H1 (cell line): ENCODE measurements at regions not wholly inside any gene's neighbourhood (a gene's known extent, or its start where the extent isn't known, plus 50 kb on each side); places are given as distances from the start of the nearest gene placed in this dataset.

Experiments
- CTCF ChIA-PET: fragments of 300-600 bp; sonication (Branson Sonifier 250); formaldehyde crosslinking; loops from one replicate; lab custom pipeline; 2021; ENCODE audit not compliant: partially characterized antibody; lab: Charles Lee
- POLR2A ChIA-PET: fragments of 300-600 bp; sonication (Branson Sonifier 250); formaldehyde crosslinking; loops from one replicate; lab custom pipeline; 2021; ENCODE audit warnings: inconsistent platforms; ENCODE audit not compliant: partially characterized antibody; lab: Charles Lee
- DNase-seq, 2 experiments: peaks; one replicate each; pipeline versions ENCODE4 v3.0.0 to v3.0.0-alpha.2; 2010 to 2022; ENCODE audit warnings: low spot score in 2 of 2, low read depth in 1 of 2, mixed read lengths in 1 of 2
- FAIRE-seq: peaks from 2 replicates; lab custom pipeline; 2011; peaks lifted over from hg19 to GRCh38; lab: Jason Lieb, UNC
- H2AFZ ChIP-seq: 2 replicates; pipeline ENCODE4 v1.8.1; 2012; ENCODE audit warnings: low read length, inconsistent platforms
- H2AK5ac ChIP-seq: 2 replicates; pipeline ENCODE4 v1.6.1; 2013; ENCODE audit warnings: low read depth, low read length
- H2BK120ac ChIP-seq: replicated peaks from 2 replicates; pipeline ENCODE3; 2013; ENCODE audit warnings: low read depth, low read length, inconsistent platforms
- H2BK12ac ChIP-seq: 2 replicates; pipeline ENCODE4 v1.6.1; 2013; ENCODE audit warnings: low read depth, low read length
- H2BK15ac ChIP-seq: 2 replicates; pipeline ENCODE4 v1.6.1; 2013; ENCODE audit warnings: low read length
- H2BK20ac ChIP-seq: 2 replicates; pipeline ENCODE4 v1.6.1; 2013; ENCODE audit warnings: low read length
- H2BK5ac ChIP-seq: 2 replicates; pipeline ENCODE4 v1.6.1; 2013; ENCODE audit warnings: low read depth, low read length
- H3K14ac ChIP-seq: 2 replicates; pipeline ENCODE4 v1.6.1; 2013; ENCODE audit warnings: inconsistent platforms; ENCODE audit not compliant: insufficient read length
- H3K18ac ChIP-seq: 2 replicates; pipeline ENCODE4 v1.6.1; 2013; ENCODE audit warnings: low read length; ENCODE audit errors: extremely low read depth
- H3K23ac ChIP-seq: 2 replicates; pipeline ENCODE4 v1.6.1; 2013; ENCODE audit warnings: inconsistent platforms; ENCODE audit not compliant: insufficient read length
- H3K23me2 ChIP-seq: 2 replicates; pipeline ENCODE4 v1.6.1; 2013; ENCODE audit warnings: low read depth, low read length
- H3K27ac ChIP-seq: 2 replicates; pipeline ENCODE4 v1.6.1; 2011; ENCODE audit warnings: low read depth, low read length, inconsistent platforms
- H3K27me3 ChIP-seq, 4 experiments: replicated peaks in 1 of 4; 1 replicate in 1 of 4; 2 replicates in 3 of 4; pipeline versions ENCODE4 v1.6.1 to v1.8.1; 2011 to 2013; ENCODE audit warnings: low read length in 3 of 4, mild to moderate bottlenecking in 3 of 4, inconsistent platforms in 2 of 4, mixed read lengths in 2 of 4, moderate library complexity in 1 of 4; ENCODE audit not compliant: control insufficient read depth in 3 of 4, insufficient read depth in 3 of 4; ENCODE audit errors: extremely low read depth in 1 of 4
- H3K36me3 ChIP-seq, 4 experiments: 2 replicates each; pipeline versions ENCODE4 v1.6.1 to v1.8.1; 2011 to 2013; ENCODE audit warnings: mild to moderate bottlenecking in 4 of 4, low read length in 3 of 4, moderate library complexity in 2 of 4, control low read depth in 1 of 4, inconsistent platforms in 1 of 4; ENCODE audit not compliant: insufficient read depth in 4 of 4, control insufficient read depth in 2 of 4
- H3K4ac ChIP-seq: replicated peaks from 2 replicates; pipeline ENCODE3; 2013; ENCODE audit warnings: low read length, low read depth, mixed read lengths, inconsistent platforms; ENCODE audit not compliant: insufficient read length
- H3K4me1 ChIP-seq, 4 experiments: replicated peaks in 1 of 4; 1 replicate in 1 of 4; 2 replicates in 3 of 4; pipeline versions ENCODE4 v1.6.1 to v1.8.1; 2011 to 2013; ENCODE audit warnings: low read length in 3 of 4, inconsistent platforms in 2 of 4, mixed read lengths in 1 of 4; ENCODE audit not compliant: insufficient read depth in 4 of 4, control insufficient read depth in 3 of 4
- H3K4me2 ChIP-seq, 2 experiments: 2 replicates each; pipeline versions ENCODE4 v1.6.1 to v1.8.1; 2011 to 2013; ENCODE audit warnings: low read depth in 2 of 2, low read length in 2 of 2, control low read depth in 1 of 2, inconsistent platforms in 1 of 2, mild to moderate bottlenecking in 1 of 2; ENCODE audit not compliant: insufficient read depth in 1 of 2
- H3K4me3 ChIP-seq, 4 experiments: fragments of 200-600, 300-600 bp in 1 of 4; sonication (generic), shearing (Covaris generic), sonication (Bioruptor Twin) in 1 of 4; 2 replicates each; pipeline versions ENCODE4 v1.5.1 to v1.8.1; 2011 to 2016; ENCODE audit warnings: low read length in 4 of 4, low read depth in 3 of 4, control low read depth in 2 of 4, inconsistent platforms in 2 of 4, mild to moderate bottlenecking in 2 of 4, mixed read lengths in 1 of 4, moderate library complexity in 1 of 4; ENCODE audit not compliant: insufficient read depth in 2 of 4; ENCODE audit errors: extremely low read depth in 1 of 4
- H3K56ac ChIP-seq: replicated peaks from 2 replicates; pipeline ENCODE3; 2013; ENCODE audit warnings: low read depth, mild to moderate bottlenecking, mixed read lengths, low read length, inconsistent platforms; ENCODE audit not compliant: insufficient read length
- H3K79me1 ChIP-seq: 2 replicates; pipeline ENCODE4 v1.6.1; 2013; ENCODE audit warnings: low read depth, low read length, control low read depth
- H3K79me2 ChIP-seq, 2 experiments: 2 replicates each; pipeline versions ENCODE4 v1.6.1 to v1.8.1; 2012 to 2013; ENCODE audit warnings: low read length in 2 of 2, mild to moderate bottlenecking in 2 of 2, inconsistent platforms in 1 of 2; ENCODE audit not compliant: insufficient read depth in 2 of 2, control insufficient read depth in 1 of 2
- H3K9ac ChIP-seq, 4 experiments: replicated peaks in 1 of 4; 1 replicate in 1 of 4; 2 replicates in 3 of 4; pipeline versions ENCODE4 v1.6.1 to v1.8.1; 2011 to 2013; ENCODE audit warnings: low read depth in 3 of 4, low read length in 3 of 4, control low read depth in 2 of 4, mild to moderate bottlenecking in 2 of 4, moderate library complexity in 2 of 4, inconsistent platforms in 1 of 4; ENCODE audit errors: extremely low read depth in 1 of 4
- H3K9me3 ChIP-seq, 2 experiments: 2 replicates each; pipeline versions ENCODE4 v1.6.1 to v1.8.1; 2012 to 2013; ENCODE audit warnings: mild to moderate bottlenecking in 2 of 2, moderate library complexity in 2 of 2, control low read depth in 1 of 2, inconsistent platforms in 1 of 2, low read depth in 1 of 2, low read length in 1 of 2, mixed read lengths in 1 of 2; ENCODE audit not compliant: insufficient read depth in 2 of 2
- H4K20me1 ChIP-seq, 2 experiments: replicated peaks in 1 of 2; 2 replicates each; pipeline versions ENCODE3 to v1.8.1; 2011 to 2013; ENCODE audit warnings: inconsistent platforms in 2 of 2, low read length in 2 of 2, mild to moderate bottlenecking in 1 of 2; ENCODE audit not compliant: insufficient read depth in 2 of 2, control insufficient read depth in 1 of 2
- H4K5ac ChIP-seq: 2 replicates; pipeline ENCODE4 v1.6.1; 2013; ENCODE audit warnings: low read length, low read depth, mixed read lengths, inconsistent platforms; ENCODE audit not compliant: insufficient read length
- H4K8ac ChIP-seq: 2 replicates; pipeline ENCODE4 v1.8.0; 2013; ENCODE audit warnings: mild to moderate bottlenecking, moderate library complexity, low read length, inconsistent platforms; ENCODE audit not compliant: insufficient read depth; ENCODE audit errors: extremely low read depth
- H4K91ac ChIP-seq: replicated peaks from 2 replicates; pipeline ENCODE3; 2013; ENCODE audit warnings: low read length, mixed read lengths, inconsistent platforms; ENCODE audit not compliant: insufficient read length
- CTCF ChIP-seq, 3 experiments: IDR thresholded peaks; 1 replicate in 2 of 3; 2 replicates in 1 of 3; pipeline versions ENCODE4 v1.5.1 to v1.6.1; 2011; ENCODE audit warnings: low read length in 3 of 3, mild to moderate bottlenecking in 3 of 3, inconsistent platforms in 2 of 3, low read depth in 1 of 3, moderate library complexity in 1 of 3; ENCODE audit not compliant: insufficient read depth in 1 of 3; ENCODE audit errors: control extremely low read depth in 1 of 3
- GABPA ChIP-seq: IDR thresholded peaks from 2 replicates; pipeline ENCODE4 v1.6.1; 2011; ENCODE audit warnings: mild to moderate bottlenecking, low read length, moderate library complexity, borderline replicate concordance; ENCODE audit not compliant: insufficient read depth
- HDAC6 ChIP-seq: IDR thresholded peaks from one replicate; pipeline ENCODE4 v1.7.1; 2012; ENCODE audit warnings: low read depth, mild to moderate bottlenecking, inconsistent platforms, low read length, moderate library complexity
- JUND ChIP-seq: IDR thresholded peaks from 2 replicates; pipeline ENCODE4 v1.6.1; 2011; ENCODE audit warnings: mild to moderate bottlenecking, improper control_type of control experiment, low read length
- KDM5A ChIP-seq: fragments of 200-600 bp; IDR thresholded peaks from 2 replicates; pipeline ENCODE4 v1.7.1; 2012; ENCODE audit warnings: mild to moderate bottlenecking, low read length, inconsistent platforms, mixed read lengths
- NANOG ChIP-seq: IDR thresholded peaks from 2 replicates; pipeline ENCODE4 v1.6.1; 2011; ENCODE audit warnings: low read length, low read depth, mild to moderate bottlenecking, inconsistent platforms; ENCODE audit not compliant: insufficient read depth, poor library complexity, severe bottlenecking
- POU5F1 ChIP-seq: IDR thresholded peaks from 2 replicates; pipeline ENCODE4 v1.6.1; 2011; ENCODE audit warnings: low read depth, mild to moderate bottlenecking, low read length, moderate library complexity
- RAD21 ChIP-seq, 2 experiments: IDR thresholded peaks in 1 of 2; conservative IDR thresholded peaks in 1 of 2; 2 replicates each; pipeline ENCODE4 v1.6.1; 2011; ENCODE audit warnings: low read depth in 2 of 2, low read length in 2 of 2, improper control_type of control experiment in 1 of 2, inconsistent platforms in 1 of 2, mild to moderate bottlenecking in 1 of 2, moderate library complexity in 1 of 2
- WGBS, 2 experiments: shearing (Covaris generic) in 1 of 2; methylation state at CpG; one replicate each; pipeline versions ENCODE4 v1.1.6 to v1.1.7; 2013 to 2015; ENCODE audit warnings: low lambda C conversion rate in 2 of 2, mixed read lengths in 2 of 2, inconsistent platforms in 1 of 2, low coverage in 1 of 2, missing lambda C conversion rate in 1 of 2; ENCODE audit not compliant: insufficient replicate concordance in 2 of 2, insufficient coverage in 1 of 2, insufficient read length in 1 of 2; ENCODE audit errors: extremely low coverage in 1 of 2, missing lambda C conversion rate in 1 of 2; 5-methylcytosine and 5-hydroxymethylcytosine counted together
- TF ChIP-seq, protein P1 (sequence below): IDR thresholded peaks from 2 replicates; pipeline ENCODE4 v1.6.1; 2012; ENCODE audit warnings: low read length, inconsistent platforms

- Histone ChIP-seq H4K5ac (no peak overlapping the region), H3K27ac (no peak overlapping the region), H3K36me3 (no peaks in the 10 kb centered on the region), H2BK5ac (no peak overlapping the region), H3K4ac (no peak overlapping the region), H3K4me3 (no peak overlapping the region), H4K20me1 (no peaks in the 10 kb centered on the region), H3K9me3 (no peaks in the 10 kb centered on the region), H4K91ac (no peak overlapping the region), H3K18ac (no peak overlapping the region), H3K23me2 (no peaks in the 10 kb centered on the region; the same call in 1 of the 2 replicates), H2BK15ac (peak overlapping the region; percentile 49; the same call in 1 of the 2 replicates), H3K14ac (no peak overlapping the region), H3K79me1 (no peaks in the 10 kb centered on the region), H3K27me3 (no peaks in the 10 kb centered on the region), H2BK120ac (no peak overlapping the region), H3K56ac (no peak overlapping the region), H2BK12ac (no peak overlapping the region), H3K9ac (no peak overlapping the region), H3K4me1 (no peaks in the 10 kb centered on the region), H4K8ac (no peak overlapping the region), H3K79me2 (no peaks in the 10 kb centered on the region), H2AK5ac (no peak overlapping the region), H2AFZ (no peak overlapping the region), H2BK20ac (no peak overlapping the region), H3K4me2 (no peak overlapping the region), H3K23ac (no peak overlapping the region)
- WGBS, 2 experiments: 94% methylated on average over 4 of the region's 4 CpGs; no CpG with 5 or more reads in 1 of the 2 experiments
- DNase-seq (no peak), FAIRE-seq (no peak)
- ChIA-PET POLR2A (no interaction called here), CTCF (interaction anchor here (0.5 to 1.9 kb wide), 9 partner anchors 12 to 422 kb away, joined by 3 to 9 read pairs (median 3); no protein-coding TSS in a partner anchor)
- TF ChIP-seq HDAC6: no peak
- no peak for TF ChIP-seq NANOG
- TF ChIP-seq RAD21 (IDR thresholded peaks at IDR 0.05 in 1 of 2, conservative IDR thresholded peaks at IDR 0.05 in 1 of 2; ENCODE audit: low read depth in 2 of 2, low read length in 2 of 2): no peak
- TF ChIP-seq POU5F1: no peak
- TF ChIP-seq CTCF (IDR thresholded peaks at IDR 0.05; ENCODE audit: control extremely low read depth in 1 of 3, insufficient read depth in 1 of 3, low read depth in 1 of 3, low read length in 3 of 3): no peak
- no peak for TF ChIP-seq GABPA
- TF ChIP-seq, protein P1, sequence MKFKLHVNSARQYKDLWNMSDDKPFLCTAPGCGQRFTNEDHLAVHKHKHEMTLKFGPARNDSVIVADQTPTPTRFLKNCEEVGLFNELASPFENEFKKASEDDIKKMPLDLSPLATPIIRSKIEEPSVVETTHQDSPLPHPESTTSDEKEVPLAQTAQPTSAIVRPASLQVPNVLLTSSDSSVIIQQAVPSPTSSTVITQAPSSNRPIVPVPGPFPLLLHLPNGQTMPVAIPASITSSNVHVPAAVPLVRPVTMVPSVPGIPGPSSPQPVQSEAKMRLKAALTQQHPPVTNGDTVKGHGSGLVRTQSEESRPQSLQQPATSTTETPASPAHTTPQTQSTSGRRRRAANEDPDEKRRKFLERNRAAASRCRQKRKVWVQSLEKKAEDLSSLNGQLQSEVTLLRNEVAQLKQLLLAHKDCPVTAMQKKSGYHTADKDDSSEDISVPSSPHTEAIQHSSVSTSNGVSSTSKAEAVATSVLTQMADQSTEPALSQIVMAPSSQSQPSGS: no peak
- TF ChIP-seq JUND: no peak
- TF ChIP-seq KDM5A: no peak
Observed at GRCh38 chr2:217120429-217120828, 260.6 kb upstream of the TNP1 start.
